GM12878 (cell line): ENCODE measurements at regions not wholly inside any gene's neighbourhood (a gene's known extent, or its start where the extent isn't known, plus 50 kb on each side); places are given as distances from the start of the nearest gene placed in this dataset.

Source experiments
- ATAC-seq: fragments of 200-7000 bp; cut with Tn5 transposase; 3 replicates; pipeline ENCODE4 v1.9.1; 2020; ENCODE audit warnings: mild to moderate bottlenecking, moderate library complexity
- BruUV-seq: library from RNA; stranded (reverse); fragments of 400-500 nt; replicated peaks from 2 replicates; lab custom pipeline; 2021; lab: Mats Ljungman, UMichigan
- CTCF ChIA-PET: fragments of 300-600 bp; sonication (Branson Sonifier 250); formaldehyde crosslinking; extraction: SDS; loops from one replicate; lab custom pipeline; 2021; ENCODE audit warnings: inconsistent platforms; lab: Yijun Ruan, JAX
- POLR2A ChIA-PET: fragments of 350-600 bp; formaldehyde crosslinking; extraction: SDS; loops from one replicate; lab custom pipeline; 2021; ENCODE audit warnings: inconsistent platforms; lab: Charles Lee
- RAD21 ChIA-PET: fragments of 300-600 bp; sonication (Branson Sonifier 250); formaldehyde crosslinking; loops from one replicate; lab custom pipeline; 2023; ENCODE audit warnings: antibody characterized with exemption; ENCODE audit not compliant: unreplicated experiment; lab: Charles Lee
- SMC1A ChIA-PET: fragments of 300-600 bp; sonication (Branson Sonifier 250); formaldehyde crosslinking; loops from one replicate; lab custom pipeline; 2023; ENCODE audit not compliant: unreplicated experiment, uncharacterized antibody; lab: Charles Lee
- DNase-seq: peaks from one replicate; pipeline ENCODE4 v3.0.0-alpha.2; 2011; ENCODE audit warnings: low read depth, low spot score
- FAIRE-seq: peaks from 3 replicates; lab custom pipeline; 2011; peaks lifted over from hg19 to GRCh38; lab: Jason Lieb, UNC
- H2AFZ ChIP-seq: 2 replicates; pipeline ENCODE4 v1.6.0; 2011; ENCODE audit warnings: low read depth, low read length, control low read depth; ENCODE audit not compliant: control insufficient read depth
- H3K27ac ChIP-seq: 2 replicates; pipeline ENCODE4 v1.5.1; 2011; ENCODE audit warnings: control low read depth; ENCODE audit not compliant: control insufficient read depth, insufficient read depth
- H3K27me3 ChIP-seq, 2 experiments: replicated peaks in 1 of 2; 2 replicates each; pipeline versions ENCODE4 v1.6.0 to v1.6.1; 2011; ENCODE audit warnings: low read length in 1 of 2; ENCODE audit not compliant: control insufficient read depth in 2 of 2, insufficient read depth in 2 of 2
- H3K36me3 ChIP-seq, 2 experiments: 2 replicates each; pipeline ENCODE4 v1.5.1; 2011; ENCODE audit warnings: low read length in 1 of 2; ENCODE audit not compliant: control insufficient read depth in 2 of 2, insufficient read depth in 2 of 2
- H3K4me1 ChIP-seq: 2 replicates; pipeline ENCODE4 v1.6.1; 2011; ENCODE audit warnings: mild to moderate bottlenecking, low read length, moderate library complexity, mixed read lengths; ENCODE audit not compliant: control insufficient read depth, insufficient read depth
- H3K4me2 ChIP-seq: 2 replicates; pipeline ENCODE4 v1.6.0; 2011; ENCODE audit warnings: control low read depth; ENCODE audit not compliant: control insufficient read depth, insufficient read depth
- H3K4me3 ChIP-seq: fragments of 200-600 bp; sonication (generic); 2 replicates; pipeline ENCODE4 v1.5.1; 2016
- H3K79me2 ChIP-seq: 2 replicates; pipeline ENCODE4 v1.6.0; 2011; ENCODE audit warnings: low read length; ENCODE audit not compliant: control insufficient read depth, insufficient read depth
- H3K9ac ChIP-seq: 2 replicates; pipeline ENCODE4 v1.8.0; 2011; ENCODE audit warnings: low read length, control low read depth, mixed read lengths; ENCODE audit not compliant: control insufficient read depth, insufficient read depth
- H3K9me3 ChIP-seq: replicated peaks from 3 replicates; pipeline ENCODE4 v1.5.1; 2011; ENCODE audit warnings: mild to moderate bottlenecking, low read length; ENCODE audit not compliant: control insufficient read depth, insufficient read depth
- H4K20me1 ChIP-seq: 2 replicates; pipeline ENCODE4 v1.6.0; 2011; ENCODE audit not compliant: control insufficient read depth, insufficient read depth
- BCL11A ChIP-seq: IDR thresholded peaks from 2 replicates; pipeline ENCODE4 v1.6.1; 2011; ENCODE audit warnings: low read depth, low read length
- CREB1 ChIP-seq: IDR thresholded peaks from 2 replicates; pipeline ENCODE4 v1.6.1; 2012; ENCODE audit warnings: low read depth, mild to moderate bottlenecking, inconsistent platforms
- DPF2 ChIP-seq: fragments of 450-650 bp; IDR thresholded peaks from 2 replicates; pipeline ENCODE4 v1.6.1; 2017; ENCODE audit warnings: mild to moderate bottlenecking
- FOS ChIP-seq: IDR thresholded peaks from 3 replicates; pipeline ENCODE4 v1.6.1; 2011; ENCODE audit warnings: borderline replicate concordance; ENCODE audit not compliant: insufficient read length; ENCODE audit errors: extremely low read depth
- FOXK2 ChIP-seq: fragments of 450-650 bp; IDR thresholded peaks from 2 replicates; pipeline ENCODE4 v1.6.1; 2017; ENCODE audit warnings: mild to moderate bottlenecking, moderate library complexity
- FOXM1 ChIP-seq: IDR thresholded peaks from 2 replicates; pipeline ENCODE4 v1.6.1; 2012; ENCODE audit warnings: low read depth, mild to moderate bottlenecking, inconsistent platforms, low read length, moderate library complexity
- IRF4 ChIP-seq: IDR thresholded peaks from 2 replicates; pipeline ENCODE4 v1.6.1; 2011; ENCODE audit warnings: low read depth, low read length
- KLF5 ChIP-seq: fragments of 450-650 bp; IDR thresholded peaks from 2 replicates; pipeline ENCODE4 v1.6.1; 2014; ENCODE audit warnings: mild to moderate bottlenecking; ENCODE audit not compliant: partially characterized antibody
- NBN ChIP-seq: fragments of 450-650 bp; IDR thresholded peaks from 2 replicates; pipeline ENCODE4 v1.6.1; 2016
- NFYB ChIP-seq: IDR thresholded peaks from 2 replicates; pipeline ENCODE4 v1.6.1; 2011; ENCODE audit warnings: low read depth, mild to moderate bottlenecking, low read length, improper control_type of control experiment, moderate library complexity; ENCODE audit not compliant: insufficient read depth
- PAX5 ChIP-seq: IDR thresholded peaks from 2 replicates; pipeline ENCODE4 v1.6.1; 2011; ENCODE audit warnings: low read depth, low read length, borderline replicate concordance
- RAD51 ChIP-seq: fragments of 450-650 bp; IDR thresholded peaks from 2 replicates; pipeline ENCODE4 v1.6.1; 2016; ENCODE audit warnings: moderate library complexity, mild to moderate bottlenecking, inconsistent platforms
- SREBF1 ChIP-seq: IDR thresholded peaks from 2 replicates; pipeline ENCODE4 v1.6.1; 2012; ENCODE audit warnings: mild to moderate bottlenecking, low read length
- STAT1 ChIP-seq: fragments of 450-650 bp; conservative IDR thresholded peaks from 2 replicates; pipeline ENCODE4 v1.6.1; 2014; ENCODE audit warnings: antibody characterized with exemption, mild to moderate bottlenecking
- SUZ12 ChIP-seq: fragments of 200-600 bp; sonication (generic); IDR thresholded peaks from one replicate; pipeline ENCODE4 v1.6.1; 2018; ENCODE audit warnings: antibody characterized with exemption, mild to moderate bottlenecking; ENCODE audit not compliant: unreplicated experiment
- WRNIP1 ChIP-seq: IDR thresholded peaks from 2 replicates; pipeline ENCODE4 v1.6.1; 2011; ENCODE audit warnings: low read depth, low read length, improper control_type of control experiment, borderline replicate concordance
- ZNF274 ChIP-seq: IDR thresholded peaks from one replicate; pipeline ENCODE4 v1.8.0; 2011; ENCODE audit not compliant: insufficient read length, insufficient read depth
- ZZZ3 ChIP-seq: IDR thresholded peaks from 2 replicates; pipeline ENCODE4 v1.6.1; 2011; ENCODE audit warnings: low read depth; ENCODE audit not compliant: control insufficient read depth, insufficient read length
- WGBS: methylation state at CpG from one replicate; pipeline ENCODE4 v1.1.6; 2016; ENCODE audit warnings: low lambda C conversion rate; ENCODE audit not compliant: insufficient replicate concordance, insufficient coverage; ENCODE audit errors: missing lambda C conversion rate; 5-methylcytosine and 5-hydroxymethylcytosine counted together
- in situ Hi-C: fragments of 300-500 bp; cut with MboI; formaldehyde crosslinking; loops from 9 replicates; pipeline ENCODE4 v1.14.3; 2018; ENCODE audit warnings: mixed read lengths
- intact Hi-C: fragments of 100-400 bp; cut with micrococcal nuclease; formaldehyde crosslinking; loops from one replicate; pipeline ENCODE4 v1.14.2; 2022; ENCODE audit not compliant: unreplicated experiment
- TF ChIP-seq, protein P1 (sequence below): IDR thresholded peaks from 2 replicates; pipeline ENCODE4 v1.6.1; 2011; ENCODE audit warnings: low read depth, mild to moderate bottlenecking, low read length, moderate library complexity, borderline replicate concordance; ENCODE audit errors: extremely low read depth

DNA sequence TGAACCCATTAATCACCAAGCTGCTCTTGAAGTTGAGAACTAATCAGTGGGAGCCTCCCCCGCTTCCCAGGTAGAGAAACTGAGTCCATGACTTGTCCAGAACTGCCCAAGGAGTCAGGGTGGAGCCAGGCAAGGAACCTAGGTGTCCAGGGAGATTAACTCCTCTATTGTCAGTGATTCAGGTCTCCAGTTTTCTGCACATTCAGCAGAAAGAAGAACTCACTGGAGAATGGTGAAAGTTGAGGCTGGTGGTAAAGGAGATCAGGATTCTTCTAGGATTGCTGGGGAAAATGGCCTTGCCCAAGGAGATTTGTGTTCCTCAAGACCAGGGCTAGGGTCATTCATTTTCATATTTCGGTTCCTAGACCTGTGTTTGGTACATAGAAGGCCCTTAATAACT lies 87.2 kb upstream of the CISTR start (continued):
- TF ChIP-seq FOS (no peak), FOXK2 (no peak), BCL11A (no peak)

DNA sequence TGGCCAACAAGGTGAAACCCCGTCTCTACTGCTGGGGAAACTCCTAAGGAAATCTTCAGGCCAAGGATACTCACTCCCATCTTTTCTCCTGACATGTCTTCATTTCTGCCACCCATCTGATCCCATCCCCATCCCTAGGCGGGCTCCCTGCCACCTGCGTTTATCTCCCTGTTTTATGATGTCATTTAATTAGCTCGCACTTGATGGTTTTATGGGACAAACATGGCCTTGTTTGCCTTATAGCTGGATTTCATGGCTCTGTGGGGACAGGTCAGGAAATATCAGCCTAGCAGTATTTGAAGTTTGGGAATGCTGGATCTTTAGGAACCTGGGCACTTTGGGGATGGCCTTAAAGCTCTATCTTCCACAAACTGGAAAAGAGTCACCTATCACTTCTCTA lies 88.5 kb upstream of the CISTR start:
- Histone ChIP-seq H4K20me1 (no peaks in the 10 kb centered on the region), H3K4me1 (no peaks in the 10 kb centered on the region), H3K4me3 (no peak overlapping the region), H2AFZ (no peak overlapping the region), H3K4me2 (no peak overlapping the region), H3K36me3 (no peaks in the 10 kb centered on the region), H3K27ac (no peak overlapping the region), H3K9me3 (no peaks in the 10 kb centered on the region), H3K9ac (no peak overlapping the region), H3K79me2 (no peaks in the 10 kb centered on the region), H3K27me3 (peaks cover 0 to 5% of the 10 kb centered on the region in 2 experiments; a peak in 3 of 4 replicates)
- intact Hi-C loops: no loop called here
- ChIA-PET SMC1A (interaction anchor here (1.2 kb wide), 1 partner anchor 11 kb away, joined by 3 read pairs; no protein-coding TSS in a partner anchor), POLR2A (no interaction called here), RAD21 (no interaction called here), CTCF (no interaction called here)
- BruUV-seq: no TSS peak
- TF ChIP-seq DPF2 (no peak), IRF4 (no peak), NFYB (no peak), RAD51 (no peak)
- no peak for DNase-seq
- ATAC-seq: no peak
- in situ Hi-C loops: no loop called here
- 63% methylated on average over 4 of the region's 4 CpGs for WGBS
- no peak for FAIRE-seq

DNA sequence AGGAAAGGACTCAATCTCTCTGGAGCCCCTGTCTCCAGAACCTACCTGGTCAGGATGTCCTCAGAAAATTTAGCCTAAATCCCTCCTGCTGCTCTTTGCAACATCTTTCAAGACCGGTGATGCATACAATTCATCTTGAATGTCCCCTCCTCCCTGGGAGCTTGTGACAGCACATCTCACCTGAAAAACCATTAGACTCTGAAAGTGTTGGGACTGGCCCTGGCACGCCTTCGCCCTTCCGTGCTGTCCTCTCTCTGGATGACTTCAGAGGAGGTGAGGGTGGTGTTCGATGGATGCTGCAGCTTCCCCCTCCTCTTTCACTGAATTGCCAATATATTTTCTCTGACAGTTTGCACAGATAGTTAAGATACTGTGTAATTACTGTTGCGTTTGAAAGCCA lies 90.9 kb upstream of the CISTR start:
- in situ Hi-C loops: no loop called here
- FAIRE-seq (no peak), ATAC-seq (no peak), DNase-seq (no peak)
- Histone ChIP-seq H3K9ac (no peak overlapping the region), H3K4me3 (no peak overlapping the region), H3K4me2 (no peak overlapping the region), H2AFZ (no peak overlapping the region), H3K4me1 (no peaks in the 10 kb centered on the region), H4K20me1 (no peaks in the 10 kb centered on the region), H3K79me2 (no peaks in the 10 kb centered on the region), H3K27ac (no peak overlapping the region), H3K36me3 (no peaks in the 10 kb centered on the region), H3K27me3 (peaks cover 0 to 5% of the 10 kb centered on the region in 2 experiments; a peak in 3 of 4 replicates), H3K9me3 (no peaks in the 10 kb centered on the region)
- CTCF ChIA-PET: no interaction called here
- BruUV-seq: no TSS peak
- RAD21 ChIA-PET: no interaction called here
- 23% methylated on average over 6 of the region's 6 CpGs for WGBS
- POLR2A ChIA-PET: no interaction called here
- intact Hi-C loops: no loop called here
- TF ChIP-seq SUZ12 (no peak), SREBF1 (no peak), CREB1 (no peak), ZNF274 (no peak), ZZZ3 (no peak), NBN (no peak), FOXM1 (no peak), PAX5 (no peak), WRNIP1 (no peak), KLF5 (no peak), STAT1 (no peak)
- TF ChIP-seq, protein P1, sequence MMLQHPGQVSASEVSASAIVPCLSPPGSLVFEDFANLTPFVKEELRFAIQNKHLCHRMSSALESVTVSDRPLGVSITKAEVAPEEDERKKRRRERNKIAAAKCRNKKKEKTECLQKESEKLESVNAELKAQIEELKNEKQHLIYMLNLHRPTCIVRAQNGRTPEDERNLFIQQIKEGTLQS: no peak
- SMC1A ChIA-PET: no interaction called here
